IMR-90 (cell line): ENCODE measurements at regions not wholly inside any gene's neighbourhood (a gene's known extent, or its start where the extent isn't known, plus 50 kb on each side); places are given as distances from the start of the nearest gene placed in this dataset.

Source experiments
- ATAC-seq: fragments of 200-7000 bp; cut with Tn5 transposase; 2 replicates; pipeline ENCODE4 v1.9.1; 2020; ENCODE audit warnings: low read depth, mild to moderate bottlenecking, moderate library complexity
- BruUV-seq: library from RNA; stranded (reverse); fragments of 400-500 nt; replicated peaks from 2 replicates; lab custom pipeline; 2021; lab: Mats Ljungman, UMichigan
- CTCF ChIA-PET: fragments of 300-600 bp; formaldehyde crosslinking; extraction: SDS; loops from one replicate; lab custom pipeline; 2021; ENCODE audit warnings: antibody characterized with exemption; lab: Yijun Ruan, JAX
- POLR2A ChIA-PET: fragments of 300-600 bp; sonication (Branson Sonifier 250); formaldehyde crosslinking; loops from one replicate; lab custom pipeline; 2022; ENCODE audit warnings: antibody characterized with exemption; ENCODE audit not compliant: unreplicated experiment; lab: Charles Lee
- DNase-seq: peaks from one replicate; pipeline ENCODE4 v3.0.0; 2013
- H2AFZ ChIP-seq: replicated peaks from 2 replicates; pipeline ENCODE3; 2013; ENCODE audit warnings: low read length, mild to moderate bottlenecking; ENCODE audit not compliant: poor library complexity
- H2AK5ac ChIP-seq: 2 replicates; pipeline ENCODE4 v1.6.1; 2013; ENCODE audit warnings: low read depth, low read length, inconsistent platforms
- H2AK9ac ChIP-seq: replicated peaks from 2 replicates; pipeline ENCODE3; 2013; ENCODE audit warnings: mild to moderate bottlenecking, low read depth, low read length, moderate library complexity; ENCODE audit not compliant: poor library complexity
- H2BK120ac ChIP-seq: 2 replicates; pipeline ENCODE4 v1.6.1; 2013; ENCODE audit warnings: low read depth, low read length, inconsistent platforms
- H2BK15ac ChIP-seq: 3 replicates; pipeline ENCODE4 v1.6.1; 2013; ENCODE audit warnings: low read depth, low read length, inconsistent platforms
- H2BK20ac ChIP-seq: 2 replicates; pipeline ENCODE4 v1.6.1; 2013; ENCODE audit warnings: low read depth, mild to moderate bottlenecking, inconsistent platforms, low read length, moderate library complexity
- H2BK5ac ChIP-seq: 2 replicates; pipeline ENCODE4 v1.6.1; 2013; ENCODE audit warnings: mild to moderate bottlenecking, low read depth, low read length, inconsistent platforms; ENCODE audit not compliant: poor library complexity, severe bottlenecking
- H3K14ac ChIP-seq: replicated peaks from 2 replicates; pipeline ENCODE4 v1.6.1; 2013; ENCODE audit warnings: low read depth, low read length, inconsistent platforms
- H3K18ac ChIP-seq: 2 replicates; pipeline ENCODE4 v1.6.1; 2013; ENCODE audit warnings: low read depth, low read length, control low read depth
- H3K23ac ChIP-seq: 2 replicates; pipeline ENCODE4 v1.6.1; 2013; ENCODE audit warnings: low read depth, low read length, inconsistent platforms
- H3K27ac ChIP-seq: 2 replicates; pipeline ENCODE4 v1.5.1; 2013; ENCODE audit warnings: mild to moderate bottlenecking, control low read depth, low read length; ENCODE audit not compliant: insufficient read depth
- H3K27me3 ChIP-seq: 2 replicates; pipeline ENCODE4 v1.6.1; 2013; ENCODE audit warnings: low read length; ENCODE audit not compliant: control insufficient read depth, insufficient read depth
- H3K36me3 ChIP-seq: 2 replicates; pipeline ENCODE4 v1.6.1; 2013; ENCODE audit warnings: low read length, mixed read lengths; ENCODE audit not compliant: control insufficient read depth, insufficient read depth
- H3K4ac ChIP-seq: 2 replicates; pipeline ENCODE4 v1.6.1; 2013; ENCODE audit warnings: low read depth, low read length, inconsistent platforms
- H3K4me1 ChIP-seq: 2 replicates; pipeline ENCODE4 v1.6.1; 2013; ENCODE audit warnings: low read length, mixed read lengths; ENCODE audit not compliant: control insufficient read depth, insufficient read depth
- H3K4me2 ChIP-seq: 2 replicates; pipeline ENCODE4 v1.6.1; 2013; ENCODE audit warnings: low read depth, mild to moderate bottlenecking, control low read depth, low read length, moderate library complexity
- H3K4me3 ChIP-seq: 2 replicates; pipeline ENCODE4 v1.5.1; 2013; ENCODE audit warnings: low read depth, mild to moderate bottlenecking, control low read depth, low read length, moderate library complexity; ENCODE audit not compliant: insufficient read depth
- H3K56ac ChIP-seq: 2 replicates; pipeline ENCODE4 v1.6.1; 2013; ENCODE audit warnings: low read length, inconsistent platforms; ENCODE audit not compliant: insufficient read depth; ENCODE audit errors: extremely low read depth
- H3K79me1 ChIP-seq, 2 experiments: 2 replicates each; pipeline ENCODE4 v1.6.1; 2013; ENCODE audit warnings: low read length in 2 of 2, inconsistent platforms in 1 of 2, low read depth in 1 of 2
- H3K9ac ChIP-seq: 2 replicates; pipeline ENCODE4 v1.6.1; 2013; ENCODE audit warnings: low read depth, low read length, control low read depth
- H3K9me1 ChIP-seq: 2 replicates; pipeline ENCODE4 v1.6.1; 2013; ENCODE audit warnings: low read length, inconsistent platforms; ENCODE audit not compliant: insufficient read depth
- H3K9me3 ChIP-seq: 2 replicates; pipeline ENCODE4 v1.6.1; 2013; ENCODE audit warnings: low read length; ENCODE audit not compliant: control insufficient read depth, insufficient read depth
- H4K20me1 ChIP-seq: 2 replicates; pipeline ENCODE4 v1.6.1; 2013; ENCODE audit warnings: low read length, inconsistent platforms; ENCODE audit not compliant: insufficient read depth
- H4K5ac ChIP-seq: 2 replicates; pipeline ENCODE4 v1.6.1; 2013; ENCODE audit warnings: mild to moderate bottlenecking, low read depth, low read length, control low read depth
- H4K8ac ChIP-seq, 2 experiments: 2 replicates each; pipeline ENCODE4 v1.6.1; 2013; ENCODE audit warnings: low read depth in 2 of 2, low read length in 2 of 2, control low read depth in 1 of 2, inconsistent platforms in 1 of 2
- H4K91ac ChIP-seq: 2 replicates; pipeline ENCODE4 v1.6.1; 2013; ENCODE audit warnings: low read depth, low read length, inconsistent platforms; ENCODE audit not compliant: insufficient read depth
- CHD1 ChIP-seq: IDR thresholded peaks from 2 replicates; pipeline ENCODE4 v1.6.1; 2012; ENCODE audit warnings: low read depth, low read length, improper control_type of control experiment
- MAZ ChIP-seq: IDR thresholded peaks from 2 replicates; pipeline ENCODE4 v1.6.1; 2012; ENCODE audit warnings: low read depth, mild to moderate bottlenecking, low read length, improper control_type of control experiment, moderate library complexity, borderline replicate concordance
- MXI1 ChIP-seq: IDR thresholded peaks from 2 replicates; pipeline ENCODE4 v1.6.1; 2012; ENCODE audit warnings: low read depth, mild to moderate bottlenecking, low read length, moderate library complexity, borderline replicate concordance
- RFX5 ChIP-seq: IDR thresholded peaks from 2 replicates; pipeline ENCODE4 v1.8.0; 2012; ENCODE audit warnings: low read depth, mild to moderate bottlenecking, low read length, moderate library complexity
- SMC3 ChIP-seq: fragments of 150-350 bp; IDR thresholded peaks from 2 replicates; pipeline ENCODE4 v1.6.1; 2016; ENCODE audit warnings: low read depth, mild to moderate bottlenecking, antibody characterized with exemption, low read length, moderate library complexity
- WGBS, 2 experiments: methylation state at CpG; one replicate each; pipeline versions ENCODE4 v1.1.5 to v1.1.7; 2013; ENCODE audit warnings: missing lambda C conversion rate in 2 of 2; ENCODE audit not compliant: insufficient read length in 1 of 2; ENCODE audit errors: extremely low coverage in 2 of 2; 5-methylcytosine and 5-hydroxymethylcytosine counted together
- dilution Hi-C: fragments of 300-500 bp; cut with HindIII; formaldehyde crosslinking; loops from one replicate; pipeline ENCODE4 v1.14.3; 2018; ENCODE audit warnings: low sequenced_read_pairs; ENCODE audit not compliant: unreplicated experiment
- in situ Hi-C: fragments of 300-500 bp; cut with MboI; formaldehyde crosslinking; loops from 3 replicates; pipeline ENCODE4 v1.14.3; 2019; ENCODE audit warnings: low sequenced_read_pairs, inconsistent platforms, mixed read lengths
- intact Hi-C: fragments of 100-400 bp; cut with micrococcal nuclease; formaldehyde crosslinking; loops from 2 replicates; pipeline ENCODE4 v1.10.0; 2022
- TF ChIP-seq, protein P1 (sequence below): fragments of 150-350 bp; IDR thresholded peaks from 2 replicates; pipeline ENCODE4 v1.6.1; 2016; ENCODE audit warnings: low read depth, mild to moderate bottlenecking, low read length, moderate library complexity, borderline replicate concordance

DNA sequence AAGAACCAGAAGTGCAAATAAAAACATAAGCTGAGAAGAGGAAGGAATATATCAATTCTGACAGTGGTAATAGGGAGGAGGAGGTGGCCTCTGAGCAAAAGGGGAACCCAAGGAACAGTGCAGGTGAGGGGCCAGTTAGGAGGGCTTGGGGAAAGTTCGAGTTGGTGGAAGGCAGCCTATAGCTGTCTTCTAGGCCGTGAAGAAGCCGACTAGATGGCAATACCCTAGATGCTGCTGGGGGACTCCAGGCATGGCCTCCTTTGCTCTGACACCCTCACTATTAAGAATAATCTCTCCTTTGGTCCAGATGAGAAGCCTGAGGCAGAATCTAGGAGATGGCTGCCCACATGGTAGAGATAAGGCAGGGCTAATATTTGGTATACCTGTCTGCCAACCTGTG lies 351.1 kb upstream of the PLXNA2 start:
- DNase-seq (no peak), ATAC-seq (no peak)
- Histone ChIP-seq H3K79me1 (no peaks in the 10 kb centered on the region), H3K18ac (no peak overlapping the region), H4K20me1 (no peaks in the 10 kb centered on the region), H3K56ac (no peak overlapping the region), H2AK5ac (no peak overlapping the region), H3K9me1 (no peaks in the 10 kb centered on the region), H3K9me3 (no peaks in the 10 kb centered on the region), H2AFZ (no peak overlapping the region), H3K4me2 (no peak overlapping the region), H3K4me3 (no peak overlapping the region), H3K36me3 (no peaks in the 10 kb centered on the region), H4K91ac (no peak overlapping the region), H2BK20ac (no peak overlapping the region), H3K9ac (no peak overlapping the region), H3K23ac (no peak overlapping the region), H2BK5ac (no peak overlapping the region), H3K14ac (no peak overlapping the region), H2AK9ac (no peak overlapping the region), H2BK15ac (no peak overlapping the region), H4K8ac (no peak overlapping the region), H2BK120ac (no peak overlapping the region), H4K5ac (no peak overlapping the region), H3K27ac (no peak overlapping the region), H3K27me3 (no peaks in the 10 kb centered on the region), H3K4ac (no peak overlapping the region), H3K4me1 (no peaks in the 10 kb centered on the region)
- TF ChIP-seq MXI1 (no peak), SMC3 (no peak), RFX5 (no peak), MAZ (no peak), CHD1 (no peak)
- TF ChIP-seq, protein P1, sequence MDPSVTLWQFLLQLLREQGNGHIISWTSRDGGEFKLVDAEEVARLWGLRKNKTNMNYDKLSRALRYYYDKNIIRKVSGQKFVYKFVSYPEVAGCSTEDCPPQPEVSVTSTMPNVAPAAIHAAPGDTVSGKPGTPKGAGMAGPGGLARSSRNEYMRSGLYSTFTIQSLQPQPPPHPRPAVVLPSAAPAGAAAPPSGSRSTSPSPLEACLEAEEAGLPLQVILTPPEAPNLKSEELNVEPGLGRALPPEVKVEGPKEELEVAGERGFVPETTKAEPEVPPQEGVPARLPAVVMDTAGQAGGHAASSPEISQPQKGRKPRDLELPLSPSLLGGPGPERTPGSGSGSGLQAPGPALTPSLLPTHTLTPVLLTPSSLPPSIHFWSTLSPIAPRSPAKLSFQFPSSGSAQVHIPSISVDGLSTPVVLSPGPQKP = no peak
- ChIA-PET POLR2A (no interaction called here), CTCF (no interaction called here)
- in situ Hi-C loops = no loop called here
- BruUV-seq = no TSS peak
- WGBS, 2 experiments = no CpG with 5 or more reads among the region's 3 CpGs
- dilution Hi-C loops = no loop called here
- intact Hi-C loops = no loop called here
